Uterus (tissue), 2 donors: ENCODE measurements at regions not wholly inside any gene's neighbourhood (a gene's known extent, or its start where the extent isn't known, plus 50 kb on each side); places are given as distances from the start of the nearest gene placed in this dataset.

Experiments used
- POLR2A ChIP-seq, 2 donors: fragments of 450-650 bp; IDR thresholded peaks; one replicate each; pipeline ENCODE4 v1.6.1; 2016; ENCODE audit warnings: antibody characterized with exemption in 2 of 2, mild to moderate bottlenecking in 1 of 2, moderate library complexity in 1 of 2
- TF ChIP-seq, protein P1 (sequence below), 4 experiments: fragments of 200-600 bp in 2 of 4; fragments of 450-650 bp in 2 of 4; sonication (generic) in 2 of 4; IDR thresholded peaks; one replicate each; pipeline ENCODE4 v1.5.1; 2016 to 2019; ENCODE audit warnings: antibody characterized with exemption in 4 of 4, mild to moderate bottlenecking in 2 of 4, moderate library complexity in 1 of 4

DNA sequence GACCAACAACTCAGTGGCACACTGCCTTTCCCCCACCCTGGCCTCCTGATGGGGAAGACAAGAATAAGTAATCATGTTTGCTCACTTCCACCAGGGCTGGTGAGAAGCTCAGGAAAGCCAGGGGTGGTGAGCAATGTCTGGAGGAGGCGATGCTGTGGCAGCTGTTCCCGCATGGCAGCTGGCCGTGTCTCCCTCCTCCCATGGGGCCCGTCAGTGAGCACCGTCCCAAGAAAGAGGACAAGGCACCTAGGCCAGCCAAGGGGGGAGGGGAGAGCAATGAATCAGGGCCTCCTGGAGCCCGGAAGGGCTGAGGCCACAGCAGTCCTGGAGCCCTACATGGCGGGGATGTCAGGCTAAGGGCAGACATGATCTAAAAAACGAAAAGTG lies 69.2 kb upstream of the INSIG1 start:
- TF ChIP-seq, protein P1, sequence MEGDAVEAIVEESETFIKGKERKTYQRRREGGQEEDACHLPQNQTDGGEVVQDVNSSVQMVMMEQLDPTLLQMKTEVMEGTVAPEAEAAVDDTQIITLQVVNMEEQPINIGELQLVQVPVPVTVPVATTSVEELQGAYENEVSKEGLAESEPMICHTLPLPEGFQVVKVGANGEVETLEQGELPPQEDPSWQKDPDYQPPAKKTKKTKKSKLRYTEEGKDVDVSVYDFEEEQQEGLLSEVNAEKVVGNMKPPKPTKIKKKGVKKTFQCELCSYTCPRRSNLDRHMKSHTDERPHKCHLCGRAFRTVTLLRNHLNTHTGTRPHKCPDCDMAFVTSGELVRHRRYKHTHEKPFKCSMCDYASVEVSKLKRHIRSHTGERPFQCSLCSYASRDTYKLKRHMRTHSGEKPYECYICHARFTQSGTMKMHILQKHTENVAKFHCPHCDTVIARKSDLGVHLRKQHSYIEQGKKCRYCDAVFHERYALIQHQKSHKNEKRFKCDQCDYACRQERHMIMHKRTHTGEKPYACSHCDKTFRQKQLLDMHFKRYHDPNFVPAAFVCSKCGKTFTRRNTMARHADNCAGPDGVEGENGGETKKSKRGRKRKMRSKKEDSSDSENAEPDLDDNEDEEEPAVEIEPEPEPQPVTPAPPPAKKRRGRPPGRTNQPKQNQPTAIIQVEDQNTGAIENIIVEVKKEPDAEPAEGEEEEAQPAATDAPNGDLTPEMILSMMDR (IDR thresholded peaks at IDR 0.05): no peak
- no peak for TF ChIP-seq POLR2A (IDR thresholded peaks at IDR 0.05)
